Lower leg skin (tissue), 4 donors: ENCODE measurements at regions not wholly inside any gene's neighbourhood (a gene's known extent, or its start where the extent isn't known, plus 50 kb on each side); places are given as distances from the start of the nearest gene placed in this dataset.
"Not testable (repeated sequence)": the region's sequence is repeated elsewhere in the genome, so short reads cannot be mapped to it uniquely, and the experiment has no call there.

ENCODE experiments used
- DNase-seq, 2 donors: peaks; one replicate each; pipeline ENCODE4 v3.0.0-alpha.2; 2019; ENCODE audit warnings: low spot score in 2 of 2
- H3K4me3 ChIP-seq: fragments of 200-600 bp; sonication (generic); 2 replicates; pipeline ENCODE4 v1.5.1; 2017; ENCODE audit warnings: mild to moderate bottlenecking, low read depth; ENCODE audit not compliant: poor library complexity, severe bottlenecking
- CTCF ChIP-seq, 3 donors: fragments of 450-650 bp; IDR thresholded peaks; one replicate each; pipeline ENCODE4 v1.5.1; 2016; ENCODE audit warnings: antibody characterized with exemption in 3 of 3, mild to moderate bottlenecking in 3 of 3, moderate library complexity in 2 of 3
- POLR2A ChIP-seq, 2 donors: fragments of 450-650 bp; IDR thresholded peaks; one replicate each; pipeline ENCODE4 v1.6.1; 2016 to 2017; ENCODE audit warnings: antibody characterized with exemption in 2 of 2, mild to moderate bottlenecking in 1 of 2, moderate library complexity in 1 of 2
- WGBS, 2 donors: methylation state at CpG; one replicate each; pipeline ENCODE4 v1.1.5; 2018; 5-methylcytosine and 5-hydroxymethylcytosine counted together
- intact Hi-C: fragments of 100-400 bp; cut with DNase I; formaldehyde crosslinking; loops from one replicate; pipeline ENCODE4 v1.15.0; 2023; ENCODE audit warnings: low total_unique reads

- intact Hi-C loops = no loop called here
- H3K4me3 ChIP-seq = no peak overlapping the region
- no peak for DNase-seq
- WGBS, 2 donors = 45 to 46% methylated on average over 10 of the region's 10 CpGs
- TF ChIP-seq POLR2A (IDR thresholded peaks at IDR 0.05) = no peak
- no peak for TF ChIP-seq CTCF (IDR thresholded peaks at IDR 0.05)
Measured at GRCh38 chr20:16821211-16822089, 73.3 kb downstream of the OTOR start.

GRCh38 chr20:16824664-16825063, 76.5 kb downstream of the OTOR start:
- WGBS, 2 donors = 79 to 80% methylated on average over 1 of the region's 1 CpG
- intact Hi-C loops = no loop called here
- no peak overlapping the region for H3K4me3 ChIP-seq
- no peak for DNase-seq
- no peak for TF ChIP-seq POLR2A (IDR thresholded peaks at IDR 0.05)
- TF ChIP-seq CTCF (IDR thresholded peaks at IDR 0.05) = no peak

- no peak for TF ChIP-seq CTCF (IDR thresholded peaks at IDR 0.05)
- no peak for TF ChIP-seq POLR2A (IDR thresholded peaks at IDR 0.05)
- WGBS, 2 donors = 42 to 43% methylated on average over 4 of the region's 4 CpGs
Measured at GRCh38 chr20:16828666-16829305, 80.6 kb downstream of the OTOR start.

GRCh38 chr20:16835690-16836089, 87.5 kb downstream of the OTOR start:
- intact Hi-C loops, DNase-seq, H3K4me3 ChIP-seq: not testable (repeated sequence)

More at GRCh38 chr20:16828666-16829305, 80.6 kb downstream of the OTOR start:
- no peak for DNase-seq
- intact Hi-C loops = no loop called here
- H3K4me3 ChIP-seq = no peak overlapping the region

GRCh38 chr20:16842486-16843120, 94.4 kb downstream of the OTOR start:
- DNase-seq = no peak
- no peak overlapping the region for H3K4me3 ChIP-seq
- WGBS, 2 donors = 57 to 66% methylated on average over 2 of the region's 2 CpGs
- TF ChIP-seq CTCF (IDR thresholded peaks at IDR 0.05) (no peak), POLR2A (IDR thresholded peaks at IDR 0.05) (no peak)
- intact Hi-C loops = no loop called here

- TF ChIP-seq CTCF (IDR thresholded peaks at IDR 0.05) = no peak
- TF ChIP-seq POLR2A (IDR thresholded peaks at IDR 0.05) = no peak
- intact Hi-C loops = no loop called here
- WGBS, 2 donors = 85 to 100% methylated on average over 1 of the region's 1 CpG
- no peak overlapping the region for H3K4me3 ChIP-seq
- DNase-seq = no peak
Measured at GRCh38 chr20:16844406-16844805, 96.2 kb downstream of the OTOR start.
